Thoracic aorta (tissue), 2 donors: ENCODE measurements at regions not wholly inside any gene's neighbourhood (a gene's known extent, or its start where the extent isn't known, plus 50 kb on each side); places are given as distances from the start of the nearest gene placed in this dataset.

Source experiments
- ATAC-seq: fragments of 150-250 bp; one replicate; pipeline ENCODE4 v1.8.0; 2017; ENCODE audit warnings: low read depth; ENCODE audit not compliant: insufficient number of reproducible peaks, low FRiP score
- DNase-seq: peaks from one replicate; pipeline ENCODE4 v3.0.0-alpha.2; 2020; ENCODE audit warnings: low spot score
- H3K27ac ChIP-seq, 2 donors: fragments of 200-600 bp; sonication (generic); 1 replicate in 1 of 2; 2 replicates in 1 of 2; pipeline ENCODE4 v1.5.1; 2016; ENCODE audit warnings: mild to moderate bottlenecking in 2 of 2, moderate library complexity in 2 of 2
- H3K27me3 ChIP-seq: fragments of 200-600 bp; sonication (generic); replicated peaks from 2 replicates; pipeline ENCODE4 v1.6.0; 2016; ENCODE audit warnings: mild to moderate bottlenecking; ENCODE audit not compliant: insufficient read depth
- H3K36me3 ChIP-seq: fragments of 200-600 bp; sonication (generic); one replicate; pipeline ENCODE4 v1.5.1; 2016
- H3K4me1 ChIP-seq, 2 donors: fragments of 200-600 bp; sonication (generic); 1 replicate in 1 of 2; 2 replicates in 1 of 2; pipeline versions ENCODE4 v1.5.1 to v1.6.0; 2016; ENCODE audit warnings: low read depth in 2 of 2, mild to moderate bottlenecking in 1 of 2; ENCODE audit not compliant: control insufficient read depth in 1 of 2
- H3K4me3 ChIP-seq: fragments of 200-600 bp; sonication (generic); 2 replicates; pipeline ENCODE4 v1.5.1; 2016; ENCODE audit warnings: mild to moderate bottlenecking
- H3K9me3 ChIP-seq: fragments of 200-600 bp; sonication (generic); 2 replicates; pipeline ENCODE4 v1.5.1; 2016
- TF ChIP-seq, protein P1 (sequence below): fragments of 200-600 bp; sonication (generic); IDR thresholded peaks from one replicate; pipeline ENCODE4 v1.5.1; 2019; ENCODE audit warnings: antibody characterized with exemption

DNA sequence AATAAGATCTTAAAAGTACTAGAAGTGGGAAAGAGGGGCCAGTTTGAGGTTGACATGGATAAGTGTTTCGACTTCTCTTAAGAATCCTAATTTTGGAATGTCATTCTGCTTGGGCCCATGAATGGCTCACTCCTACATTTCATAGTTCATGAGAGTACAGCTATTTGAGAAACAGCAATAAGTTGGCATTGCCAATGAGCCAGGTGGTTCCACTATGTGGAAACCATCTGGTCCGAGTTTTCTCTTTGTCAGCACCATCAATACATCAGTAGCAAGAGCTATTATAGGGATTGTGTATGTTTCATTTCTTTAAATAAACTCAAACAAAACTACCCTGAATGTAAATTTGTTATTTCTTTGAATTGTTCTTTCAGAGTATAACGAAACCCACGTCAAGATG lies 78.1 kb upstream of the NEBL start:
- ATAC-seq: no peak
- TF ChIP-seq, protein P1, sequence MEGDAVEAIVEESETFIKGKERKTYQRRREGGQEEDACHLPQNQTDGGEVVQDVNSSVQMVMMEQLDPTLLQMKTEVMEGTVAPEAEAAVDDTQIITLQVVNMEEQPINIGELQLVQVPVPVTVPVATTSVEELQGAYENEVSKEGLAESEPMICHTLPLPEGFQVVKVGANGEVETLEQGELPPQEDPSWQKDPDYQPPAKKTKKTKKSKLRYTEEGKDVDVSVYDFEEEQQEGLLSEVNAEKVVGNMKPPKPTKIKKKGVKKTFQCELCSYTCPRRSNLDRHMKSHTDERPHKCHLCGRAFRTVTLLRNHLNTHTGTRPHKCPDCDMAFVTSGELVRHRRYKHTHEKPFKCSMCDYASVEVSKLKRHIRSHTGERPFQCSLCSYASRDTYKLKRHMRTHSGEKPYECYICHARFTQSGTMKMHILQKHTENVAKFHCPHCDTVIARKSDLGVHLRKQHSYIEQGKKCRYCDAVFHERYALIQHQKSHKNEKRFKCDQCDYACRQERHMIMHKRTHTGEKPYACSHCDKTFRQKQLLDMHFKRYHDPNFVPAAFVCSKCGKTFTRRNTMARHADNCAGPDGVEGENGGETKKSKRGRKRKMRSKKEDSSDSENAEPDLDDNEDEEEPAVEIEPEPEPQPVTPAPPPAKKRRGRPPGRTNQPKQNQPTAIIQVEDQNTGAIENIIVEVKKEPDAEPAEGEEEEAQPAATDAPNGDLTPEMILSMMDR: no peak
- H3K9me3 ChIP-seq: no peaks in the 10 kb centered on the region
- H3K27me3 ChIP-seq: no peaks in the 10 kb centered on the region
- no peaks in the 10 kb centered on the region for H3K36me3 ChIP-seq
- no peak overlapping the region for H3K4me3 ChIP-seq
- DNase-seq: no peak
- H3K27ac ChIP-seq: no peak overlapping the region
- H3K4me1 ChIP-seq: no peaks in the 10 kb centered on the region

DNA sequence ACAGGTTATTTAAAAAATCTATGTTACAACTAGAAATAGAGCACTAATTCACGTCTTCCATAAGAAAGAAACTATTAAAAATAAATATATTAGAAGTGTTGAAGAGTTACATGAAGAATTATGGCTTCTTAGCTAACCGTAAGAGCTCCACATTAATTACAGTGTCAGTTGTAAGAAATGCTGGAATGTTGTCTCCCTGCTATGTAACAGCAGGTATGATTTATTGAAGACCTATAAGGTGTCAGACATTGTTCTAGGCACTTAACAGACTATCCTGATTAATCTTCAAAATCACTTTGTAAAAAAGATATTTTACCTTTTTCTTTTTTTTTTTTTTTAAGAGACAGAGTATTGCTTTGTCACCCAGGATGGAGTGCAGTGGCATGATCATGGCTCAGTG lies 75.8 kb upstream of the NEBL start:
- no peaks in the 10 kb centered on the region for H3K36me3 ChIP-seq
- no peaks in the 10 kb centered on the region for H3K9me3 ChIP-seq
- no peak for DNase-seq
- no peaks in the 10 kb centered on the region for H3K4me1 ChIP-seq
- TF ChIP-seq, protein P1: no peak
- no peaks in the 10 kb centered on the region for H3K27me3 ChIP-seq
- ATAC-seq: no peak
- no peak overlapping the region for H3K27ac ChIP-seq
- H3K4me3 ChIP-seq: no peak overlapping the region

DNA sequence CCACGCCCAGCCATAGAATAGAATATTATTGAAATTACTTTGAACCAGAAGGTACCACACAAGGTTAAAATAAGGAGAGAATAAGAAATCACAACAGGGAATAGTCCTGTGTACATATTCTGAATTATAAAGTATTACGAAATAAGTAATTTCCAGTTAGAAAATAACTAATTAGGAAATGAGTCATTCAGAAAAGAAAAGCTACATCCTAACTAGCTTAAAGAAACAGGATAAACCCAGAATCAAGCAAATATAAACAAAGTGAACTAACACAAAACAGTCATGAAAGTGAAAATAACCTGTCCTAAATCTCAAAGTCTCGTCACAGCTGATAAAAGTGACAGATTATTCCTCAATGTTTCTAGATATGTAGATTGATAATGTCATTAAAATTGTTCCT lies 74.8 kb upstream of the NEBL start:
- H3K27ac ChIP-seq: no peak overlapping the region
- H3K9me3 ChIP-seq: no peaks in the 10 kb centered on the region
- TF ChIP-seq, protein P1: no peak
- no peak overlapping the region for H3K4me3 ChIP-seq
- H3K27me3 ChIP-seq: no peaks in the 10 kb centered on the region
- H3K4me1 ChIP-seq: no peaks in the 10 kb centered on the region
- ATAC-seq (no peak), DNase-seq (no peak)
- H3K36me3 ChIP-seq: no peaks in the 10 kb centered on the region

DNA sequence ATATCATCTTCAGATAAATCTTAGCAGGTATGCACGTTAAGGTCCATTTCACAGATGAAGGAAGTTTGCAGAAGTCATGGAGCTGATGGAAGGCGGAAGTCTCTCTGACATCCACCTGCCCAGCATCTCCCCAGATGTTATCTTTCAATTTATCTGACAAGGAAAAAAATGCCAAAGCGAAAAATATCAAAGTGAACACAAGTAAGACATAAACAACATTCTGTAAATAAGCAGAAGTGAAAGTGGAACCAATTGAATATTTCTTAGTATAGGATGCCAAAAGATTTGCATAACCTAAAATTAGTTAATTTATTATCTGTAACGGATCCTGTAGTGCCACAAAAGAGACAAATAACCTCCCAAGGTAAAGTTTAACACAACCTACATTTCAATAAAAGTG lies 73.6 kb upstream of the NEBL start:
- Histone ChIP-seq H3K27ac (no peak overlapping the region), H3K36me3 (no peaks in the 10 kb centered on the region), H3K27me3 (no peaks in the 10 kb centered on the region), H3K4me1 (no peaks in the 10 kb centered on the region), H3K4me3 (no peak overlapping the region), H3K9me3 (no peaks in the 10 kb centered on the region)
- ATAC-seq (no peak), DNase-seq (no peak)
- TF ChIP-seq, protein P1: no peak

DNA sequence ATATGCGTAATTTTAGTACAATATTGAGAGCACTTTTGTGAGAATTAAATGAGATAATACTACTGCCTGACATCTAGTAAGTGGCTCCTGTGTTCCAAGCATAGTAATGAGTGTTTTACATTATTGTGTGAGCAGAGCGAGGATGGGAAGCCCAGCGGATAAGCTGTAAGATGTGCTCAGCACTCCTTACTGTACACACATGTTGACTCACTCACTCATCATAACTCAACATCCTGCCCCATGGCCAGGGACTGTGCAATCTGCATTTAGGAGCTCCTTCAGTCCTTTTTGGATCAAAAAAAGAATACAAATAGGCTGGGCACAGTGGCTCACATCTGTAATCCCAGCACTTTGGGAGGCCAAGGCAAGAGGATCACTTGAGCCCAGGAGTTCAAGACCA lies 72.9 kb upstream of the NEBL start:
- TF ChIP-seq, protein P1: no peak
- no peak for DNase-seq
- H3K4me3 ChIP-seq: no peak overlapping the region
- no peak overlapping the region for H3K27ac ChIP-seq
- no peak for ATAC-seq
- no peaks in the 10 kb centered on the region for H3K9me3 ChIP-seq
- H3K27me3 ChIP-seq: no peaks in the 10 kb centered on the region
- H3K36me3 ChIP-seq: no peaks in the 10 kb centered on the region
- no peaks in the 10 kb centered on the region for H3K4me1 ChIP-seq
